GM12873 (cell line): ENCODE measurements at regions not wholly inside any gene's neighbourhood (a gene's known extent, or its start where the extent isn't known, plus 50 kb on each side); places are given as distances from the start of the nearest gene placed in this dataset.

Experiments
- TF ChIP-seq, protein P1 (sequence below): IDR thresholded peaks from 2 replicates; pipeline ENCODE4 v1.5.1; 2012; ENCODE audit warnings: low read depth, mild to moderate bottlenecking, moderate library complexity, low read length, control low read depth; ENCODE audit not compliant: insufficient read depth; ENCODE audit errors: missing control alignments

GRCh38 chr13:39200249-39200910, 162.1 kb downstream of the NHLRC3 start:
- TF ChIP-seq, protein P1, sequence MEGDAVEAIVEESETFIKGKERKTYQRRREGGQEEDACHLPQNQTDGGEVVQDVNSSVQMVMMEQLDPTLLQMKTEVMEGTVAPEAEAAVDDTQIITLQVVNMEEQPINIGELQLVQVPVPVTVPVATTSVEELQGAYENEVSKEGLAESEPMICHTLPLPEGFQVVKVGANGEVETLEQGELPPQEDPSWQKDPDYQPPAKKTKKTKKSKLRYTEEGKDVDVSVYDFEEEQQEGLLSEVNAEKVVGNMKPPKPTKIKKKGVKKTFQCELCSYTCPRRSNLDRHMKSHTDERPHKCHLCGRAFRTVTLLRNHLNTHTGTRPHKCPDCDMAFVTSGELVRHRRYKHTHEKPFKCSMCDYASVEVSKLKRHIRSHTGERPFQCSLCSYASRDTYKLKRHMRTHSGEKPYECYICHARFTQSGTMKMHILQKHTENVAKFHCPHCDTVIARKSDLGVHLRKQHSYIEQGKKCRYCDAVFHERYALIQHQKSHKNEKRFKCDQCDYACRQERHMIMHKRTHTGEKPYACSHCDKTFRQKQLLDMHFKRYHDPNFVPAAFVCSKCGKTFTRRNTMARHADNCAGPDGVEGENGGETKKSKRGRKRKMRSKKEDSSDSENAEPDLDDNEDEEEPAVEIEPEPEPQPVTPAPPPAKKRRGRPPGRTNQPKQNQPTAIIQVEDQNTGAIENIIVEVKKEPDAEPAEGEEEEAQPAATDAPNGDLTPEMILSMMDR: no peak

DNA sequence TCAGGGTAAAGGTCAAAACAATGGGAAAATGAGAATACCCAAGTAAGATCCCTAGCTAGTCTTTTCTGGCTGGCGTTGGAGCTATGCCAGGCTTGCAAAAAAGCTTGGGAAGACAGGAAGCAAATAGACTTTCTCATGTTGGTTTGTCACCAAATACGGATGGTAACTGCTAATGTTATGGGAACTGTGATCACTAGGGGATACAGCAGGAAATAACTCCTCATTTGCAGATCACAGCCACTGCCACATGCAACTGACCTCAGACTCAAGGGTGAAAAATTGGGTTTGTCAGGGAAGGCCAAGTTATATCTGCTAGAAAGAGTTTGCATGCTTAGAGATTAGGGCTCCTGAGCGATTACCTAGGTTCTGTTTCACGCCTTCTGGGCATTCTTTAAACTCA, 162.9 kb downstream of the NHLRC3 start:
- TF ChIP-seq, protein P1: no peak

DNA sequence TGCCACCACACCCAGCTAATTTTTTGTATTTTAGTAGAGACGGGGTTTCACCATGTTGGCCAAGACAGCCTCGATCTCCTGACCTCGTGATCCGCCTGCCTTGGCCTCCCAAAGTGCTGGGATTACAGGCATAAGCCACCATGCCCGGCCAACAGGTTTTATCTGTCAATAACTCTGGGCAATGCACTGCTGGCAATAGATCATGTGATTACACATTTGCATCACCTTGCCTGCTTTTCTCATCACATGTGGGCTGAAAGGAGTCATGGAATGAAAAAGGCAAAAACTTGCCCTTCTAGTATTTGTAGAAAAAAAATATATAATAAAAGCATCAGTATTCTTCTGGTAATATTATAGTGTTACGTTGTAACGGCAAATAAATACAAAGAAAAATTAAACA, 164.5 kb downstream of the NHLRC3 start:
- TF ChIP-seq, protein P1: no peak

- TF ChIP-seq, protein P1: no peak
Observed at GRCh38 chr13:39208636-39209035, 170.4 kb downstream of the NHLRC3 start.

DNA sequence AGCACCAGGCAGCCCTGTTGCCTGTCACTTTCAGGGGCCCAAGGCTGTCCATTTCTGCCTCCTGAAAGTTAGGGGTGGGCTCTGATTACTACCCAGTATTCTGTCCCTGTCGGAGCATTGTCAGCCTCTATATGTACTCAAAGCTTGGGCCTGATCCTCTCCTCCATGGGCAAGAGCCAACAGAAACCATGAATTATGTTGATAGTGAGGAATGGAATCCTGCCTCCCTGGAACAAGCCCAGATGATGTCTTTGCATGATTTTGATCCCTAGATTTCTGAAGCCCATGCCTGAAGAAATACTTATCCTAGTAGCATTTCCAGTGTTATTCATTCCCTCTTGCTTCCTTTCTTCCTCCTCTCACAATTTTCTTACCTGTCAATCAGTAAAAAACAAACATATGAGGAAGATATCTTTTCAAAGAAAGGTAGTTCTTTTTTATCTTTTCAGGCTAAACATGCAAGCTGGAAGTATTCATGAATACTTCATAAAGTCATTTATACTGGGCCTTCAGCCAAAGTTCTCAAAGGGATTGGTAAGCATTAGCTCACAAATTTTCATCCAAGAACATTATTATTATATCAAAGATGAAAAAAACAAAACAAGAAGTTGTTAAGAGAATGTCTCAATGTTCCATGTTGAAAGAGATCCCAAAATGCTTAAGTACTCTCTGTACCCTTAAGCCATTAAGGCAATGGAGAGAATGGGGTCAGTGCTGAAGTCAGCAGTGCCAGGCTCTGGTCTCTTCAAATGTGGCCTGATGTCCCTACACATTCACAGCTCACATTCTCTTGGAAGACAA, 171.7 kb downstream of the NHLRC3 start:
- TF ChIP-seq, protein P1: no peak

DNA sequence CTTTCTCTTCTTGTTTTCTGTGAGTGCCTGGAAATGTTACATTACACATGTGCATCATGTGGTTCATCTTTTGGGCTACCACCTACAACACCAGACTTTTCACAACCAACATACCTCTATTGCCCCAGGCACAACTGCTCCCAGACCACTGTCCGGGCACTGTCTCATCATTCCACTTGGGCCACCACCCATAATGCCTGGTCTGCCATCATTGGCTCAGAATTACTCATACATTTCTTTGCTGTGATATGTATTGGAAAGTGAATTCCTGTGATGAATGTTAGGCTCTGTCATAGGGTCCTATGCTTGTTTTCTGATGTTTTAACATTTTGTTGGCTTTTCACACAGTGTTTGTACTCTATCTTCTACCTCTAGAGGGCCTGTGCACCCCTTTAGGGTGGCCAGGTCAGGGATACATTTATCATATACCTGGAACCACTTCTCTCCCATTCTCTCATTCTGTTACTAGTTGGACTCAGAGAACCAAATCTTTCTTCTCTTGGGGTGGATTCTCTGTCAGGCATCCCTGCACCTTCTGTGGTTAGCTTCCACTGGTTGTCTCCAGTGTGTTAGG, 172.8 kb downstream of the NHLRC3 start:
- TF ChIP-seq, protein P1: no peak

- TF ChIP-seq, protein P1: no peak
Observed at GRCh38 chr13:39215971-39216370, 177.7 kb downstream of the NHLRC3 start.
